ENCODE measurements at regions not wholly inside any gene's neighbourhood (a gene's known extent, or its start where the extent isn't known, plus 50 kb on each side); places are given as distances from the start of the nearest gene placed in this dataset.

DNA sequence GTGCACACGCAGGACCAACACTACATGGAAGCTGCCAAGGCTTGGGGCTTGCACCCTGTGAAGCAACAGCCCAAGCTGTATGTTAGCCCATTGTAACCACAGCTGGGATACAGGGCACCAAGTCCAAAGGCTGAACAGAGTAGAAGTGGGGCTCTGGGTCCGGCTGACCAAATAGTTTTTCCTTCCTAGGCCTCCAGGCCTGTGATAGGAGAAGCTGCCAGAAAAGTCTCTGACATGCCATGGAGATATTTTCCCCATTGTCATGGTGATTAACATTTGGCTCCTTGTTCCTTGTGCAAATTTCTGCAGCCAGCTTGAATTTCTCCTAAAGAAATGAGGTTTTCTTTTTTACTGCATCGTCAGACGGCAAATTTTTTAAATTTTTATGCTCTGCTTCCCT, 941.2 kb downstream of the FAM181B start:
- TF ChIP-seq CTCF (IDR thresholded peaks at IDR 0.05; ENCODE audit: poor library complexity) (no peak), EZH2phosphoT487 (IDR thresholded peaks at IDR 0.05; ENCODE audit: low read depth, severe bottlenecking, unreplicated experiment) (no peak)
